ENCODE measurements at regions not wholly inside any gene's neighbourhood (a gene's known extent, or its start where the extent isn't known, plus 50 kb on each side); places are given as distances from the start of the nearest gene placed in this dataset.

DNA sequence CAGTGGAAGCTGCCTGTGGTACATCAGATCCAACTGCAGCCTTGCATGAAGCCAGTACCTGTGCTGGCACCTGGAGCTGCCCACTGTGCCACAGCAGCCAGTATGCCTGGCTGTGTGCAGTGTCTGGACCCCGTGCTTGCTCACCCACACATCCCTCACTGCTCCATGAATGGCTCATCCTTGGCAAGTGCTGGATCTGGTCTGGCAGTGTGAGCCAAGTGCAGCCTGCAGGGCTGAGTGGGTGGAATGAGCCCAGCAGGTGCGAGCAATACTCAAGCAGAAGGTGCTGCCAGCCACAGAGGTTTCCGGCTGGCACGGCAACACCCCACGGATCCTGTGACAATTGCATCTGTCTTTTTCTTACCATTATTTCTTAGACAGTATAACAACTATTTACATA, 488.2 kb upstream of the ROBO2 start:
- no peak overlapping the region for H3K4me3 ChIP-seq (ENCODE audit: low read length)
- DNase-seq (ENCODE audit: low read depth): no peak
- TF ChIP-seq, protein P1, sequence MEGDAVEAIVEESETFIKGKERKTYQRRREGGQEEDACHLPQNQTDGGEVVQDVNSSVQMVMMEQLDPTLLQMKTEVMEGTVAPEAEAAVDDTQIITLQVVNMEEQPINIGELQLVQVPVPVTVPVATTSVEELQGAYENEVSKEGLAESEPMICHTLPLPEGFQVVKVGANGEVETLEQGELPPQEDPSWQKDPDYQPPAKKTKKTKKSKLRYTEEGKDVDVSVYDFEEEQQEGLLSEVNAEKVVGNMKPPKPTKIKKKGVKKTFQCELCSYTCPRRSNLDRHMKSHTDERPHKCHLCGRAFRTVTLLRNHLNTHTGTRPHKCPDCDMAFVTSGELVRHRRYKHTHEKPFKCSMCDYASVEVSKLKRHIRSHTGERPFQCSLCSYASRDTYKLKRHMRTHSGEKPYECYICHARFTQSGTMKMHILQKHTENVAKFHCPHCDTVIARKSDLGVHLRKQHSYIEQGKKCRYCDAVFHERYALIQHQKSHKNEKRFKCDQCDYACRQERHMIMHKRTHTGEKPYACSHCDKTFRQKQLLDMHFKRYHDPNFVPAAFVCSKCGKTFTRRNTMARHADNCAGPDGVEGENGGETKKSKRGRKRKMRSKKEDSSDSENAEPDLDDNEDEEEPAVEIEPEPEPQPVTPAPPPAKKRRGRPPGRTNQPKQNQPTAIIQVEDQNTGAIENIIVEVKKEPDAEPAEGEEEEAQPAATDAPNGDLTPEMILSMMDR (conservative IDR thresholded peaks at IDR 0.05; ENCODE audit: low read length): no peak

DNA sequence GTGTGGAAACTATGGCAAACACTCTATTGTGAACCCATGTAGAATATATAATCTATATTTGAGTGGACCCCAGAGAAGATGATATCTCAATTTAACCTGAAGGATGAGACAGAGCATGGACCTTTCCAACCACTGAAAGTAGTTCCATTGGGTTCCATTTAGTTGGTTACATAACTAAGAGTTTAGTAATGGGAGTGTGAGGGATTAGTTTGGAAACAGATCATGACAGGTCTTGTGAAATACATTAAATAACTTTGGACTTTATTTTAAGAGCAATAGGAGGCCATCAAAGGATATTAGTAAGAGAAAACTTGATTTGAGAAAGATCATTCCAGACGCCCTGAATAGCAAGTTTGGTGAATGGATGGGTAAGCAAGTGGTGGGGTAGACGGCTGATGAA, 487.2 kb upstream of the ROBO2 start:
- no peak overlapping the region for H3K4me3 ChIP-seq (ENCODE audit: low read length)
- TF ChIP-seq, protein P1 (conservative IDR thresholded peaks at IDR 0.05; ENCODE audit: low read length): no peak
- DNase-seq (ENCODE audit: low read depth): no peak

- no peak overlapping the region for H3K4me3 ChIP-seq (ENCODE audit: low read length)
- peak; percentile 24 for DNase-seq (ENCODE audit: low read depth)
- TF ChIP-seq, protein P1 (conservative IDR thresholded peaks at IDR 0.05; ENCODE audit: low read length): no peak
These were observed 485.2 kb upstream of the ROBO2 start for GRCh38 chr3:76554707-76555106.

- DNase-seq (ENCODE audit: low read depth): no peak
- H3K4me3 ChIP-seq (ENCODE audit: low read length): no peak overlapping the region
- TF ChIP-seq, protein P1 (conservative IDR thresholded peaks at IDR 0.05; ENCODE audit: low read length): no peak
These were observed 478.2 kb upstream of the ROBO2 start for GRCh38 chr3:76561494-76562236.

- no peak for DNase-seq (ENCODE audit: low read depth)
- TF ChIP-seq, protein P1 (conservative IDR thresholded peaks at IDR 0.05; ENCODE audit: low read length): no peak
- no peak overlapping the region for H3K4me3 ChIP-seq (ENCODE audit: low read length)
These were observed 474.2 kb upstream of the ROBO2 start for GRCh38 chr3:76565496-76566210.

DNA sequence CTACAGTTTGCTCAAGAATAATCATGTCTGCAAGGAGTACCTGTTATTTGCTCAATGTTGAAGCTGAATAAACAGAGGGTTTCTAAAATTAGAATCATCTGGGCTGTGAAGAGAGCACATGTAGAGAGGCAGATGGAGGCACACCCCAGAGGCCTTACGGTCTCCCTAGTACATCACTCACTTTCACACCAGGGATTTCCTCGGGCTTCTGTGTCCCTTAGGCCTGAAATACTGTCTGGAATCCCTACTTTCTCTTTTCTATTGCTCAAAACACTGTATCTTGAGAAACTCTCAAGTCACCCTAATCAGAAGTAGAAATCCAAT, 473.7 kb upstream of the ROBO2 start:
- no peak overlapping the region for H3K4me3 ChIP-seq (ENCODE audit: low read length)
- TF ChIP-seq, protein P1 (conservative IDR thresholded peaks at IDR 0.05; ENCODE audit: low read length): no peak
- DNase-seq (ENCODE audit: low read depth): no peak

- DNase-seq (ENCODE audit: low read depth): no peak
- no peak overlapping the region for H3K4me3 ChIP-seq (ENCODE audit: low read length)
- TF ChIP-seq, protein P1 (conservative IDR thresholded peaks at IDR 0.05; ENCODE audit: low read length): no peak
These were observed 473.0 kb upstream of the ROBO2 start for GRCh38 chr3:76566904-76567303.

Data from AG10803 (cell line).